Large intestine (tissue), 3 donors: ENCODE measurements at regions not wholly inside any gene's neighbourhood (a gene's known extent, or its start where the extent isn't known, plus 50 kb on each side); places are given as distances from the start of the nearest gene placed in this dataset.

ENCODE experiments used
- DNase-seq, 2 donors: peaks; one replicate each; pipeline versions ENCODE4 v3.0.0 to v3.0.0-alpha.2; 2013
- H3K27ac ChIP-seq: one replicate; pipeline ENCODE4 v1.5.1; 2013; ENCODE audit warnings: low read length
- H3K27me3 ChIP-seq: 2 replicates; pipeline ENCODE4 v1.6.1; 2013; ENCODE audit warnings: low read length; ENCODE audit not compliant: control insufficient read depth, insufficient read depth
- H3K36me3 ChIP-seq: 2 replicates; pipeline ENCODE4 v1.6.1; 2013; ENCODE audit warnings: low read length; ENCODE audit not compliant: control insufficient read depth, insufficient read depth
- H3K4me1 ChIP-seq: one replicate; pipeline ENCODE4 v1.6.1; 2013; ENCODE audit warnings: low read length; ENCODE audit not compliant: control insufficient read depth, insufficient read depth
- H3K4me3 ChIP-seq: one replicate; pipeline ENCODE4 v1.5.1; 2013; ENCODE audit warnings: low read length
- H3K9me3 ChIP-seq: one replicate; pipeline ENCODE4 v1.6.1; 2013; ENCODE audit warnings: mild to moderate bottlenecking, low read depth, low read length, moderate library complexity; ENCODE audit not compliant: control insufficient read depth
- WGBS: methylation state at CpG from one replicate; pipeline ENCODE4 v1.1.5; 2013; ENCODE audit warnings: low lambda C conversion rate; ENCODE audit not compliant: insufficient coverage; 5-methylcytosine and 5-hydroxymethylcytosine counted together

DNA sequence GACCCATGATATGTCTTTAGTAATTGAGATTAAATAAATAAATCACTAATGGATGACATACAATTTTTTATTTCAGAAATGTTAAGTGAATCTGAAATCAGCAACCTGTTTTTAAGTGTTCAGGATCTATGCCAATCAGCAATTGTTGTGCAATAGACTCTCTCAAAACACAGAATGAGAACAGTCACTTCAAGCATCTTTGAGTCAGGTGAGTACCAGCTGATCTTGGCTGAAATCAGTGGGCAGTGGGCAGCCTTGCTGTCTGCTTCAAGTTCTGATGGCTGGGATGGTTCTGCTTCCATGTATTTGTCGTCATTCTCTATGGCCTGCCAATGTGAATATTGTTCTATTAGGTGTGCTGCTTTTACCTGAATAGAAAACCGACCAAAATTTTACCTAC lies 82.3 kb upstream of the NRG3 start:
- H3K4me3 ChIP-seq: no peak overlapping the region
- H3K36me3 ChIP-seq: no peaks in the 10 kb centered on the region
- H3K27me3 ChIP-seq: no peaks in the 10 kb centered on the region
- WGBS: no CpG with 5 or more reads among the region's 2 CpGs
- H3K4me1 ChIP-seq: no peaks in the 10 kb centered on the region
- no peak overlapping the region for H3K27ac ChIP-seq
- no peaks in the 10 kb centered on the region for H3K9me3 ChIP-seq
- no peak for DNase-seq

DNA sequence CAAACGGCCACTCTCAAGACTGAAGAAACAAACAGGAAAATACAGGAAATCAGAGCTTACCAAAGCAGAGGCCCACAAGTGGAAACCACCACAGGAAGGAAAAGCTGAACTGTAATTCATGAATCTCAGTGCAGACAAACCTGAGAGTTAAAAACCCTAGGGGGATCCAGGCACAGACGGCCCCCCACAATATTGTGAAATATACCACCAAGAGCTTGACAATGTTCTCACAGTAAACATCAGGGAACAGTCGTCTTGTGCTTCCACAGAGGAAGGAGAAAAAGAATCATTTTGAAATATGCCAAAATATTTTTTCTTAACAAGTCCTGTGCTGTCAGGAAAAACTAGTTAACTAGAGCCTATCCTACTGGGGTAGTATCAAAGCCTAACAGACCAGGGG lies 68.2 kb upstream of the NRG3 start:
- Histone ChIP-seq H3K27me3 (no peaks in the 10 kb centered on the region), H3K4me1 (no peaks in the 10 kb centered on the region), H3K9me3 (peaks cover 3% of the 10 kb centered on the region), H3K36me3 (no peaks in the 10 kb centered on the region), H3K4me3 (no peak overlapping the region), H3K27ac (no peak overlapping the region)
- 60% methylated on average over 3 of the region's 3 CpGs for WGBS
- no peak for DNase-seq

DNA sequence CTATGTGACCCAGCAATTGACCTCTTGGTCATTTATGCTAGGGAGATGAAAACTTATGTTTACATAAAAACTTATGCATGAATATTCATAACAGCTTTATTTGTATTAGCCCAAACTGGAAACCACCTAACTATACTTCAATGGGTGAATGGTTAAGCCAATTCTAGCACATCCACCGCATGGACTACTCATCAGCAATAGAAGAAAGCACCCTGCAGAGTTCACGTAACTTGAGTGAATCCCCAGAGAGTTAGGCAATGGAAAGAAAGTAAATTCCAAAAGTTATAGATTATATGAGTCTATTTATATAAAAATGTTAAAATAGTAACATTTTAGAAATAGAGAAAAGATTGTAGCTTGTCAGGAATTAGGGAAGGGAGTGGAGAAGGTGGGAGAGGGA lies 60.2 kb upstream of the NRG3 start:
- WGBS: 100% methylated on average over 1 of the region's 2 CpGs
- no peaks in the 10 kb centered on the region for H3K4me1 ChIP-seq
- DNase-seq: no peak
- H3K36me3 ChIP-seq: no peaks in the 10 kb centered on the region
- no peaks in the 10 kb centered on the region for H3K27me3 ChIP-seq
- H3K4me3 ChIP-seq: no peak overlapping the region
- no peak overlapping the region for H3K27ac ChIP-seq
- H3K9me3 ChIP-seq: no peaks in the 10 kb centered on the region

DNA sequence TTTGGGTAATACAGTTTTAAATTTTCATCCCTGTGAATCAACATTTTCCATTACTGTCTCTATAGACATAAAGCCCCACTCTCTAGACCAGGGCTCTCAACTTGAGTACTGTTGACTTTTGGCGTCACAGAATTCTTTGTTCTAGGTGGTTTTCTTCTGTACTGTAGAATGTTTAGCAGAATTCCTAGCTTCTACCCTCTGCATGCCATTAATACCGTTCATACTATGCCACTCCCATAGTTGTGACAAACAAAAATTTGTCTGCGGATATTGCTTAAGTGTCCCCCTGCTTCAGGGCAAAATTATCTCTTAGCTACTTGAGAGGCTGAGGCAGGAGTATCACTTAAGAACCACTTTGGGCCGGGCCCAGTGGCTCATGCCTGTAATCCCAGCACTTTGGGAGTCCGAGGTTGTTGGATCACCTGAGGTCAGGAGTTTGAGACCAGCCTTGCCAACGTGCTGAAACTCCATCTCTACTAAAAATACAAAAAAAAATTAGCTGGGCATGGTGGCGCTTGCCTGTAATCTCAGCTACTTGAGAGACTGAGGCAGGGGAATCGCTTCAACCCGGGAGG lies 57.3 kb upstream of the NRG3 start:
- Histone ChIP-seq H3K4me1 (no peaks in the 10 kb centered on the region), H3K27ac (no peak overlapping the region), H3K9me3 (no peaks in the 10 kb centered on the region), H3K36me3 (no peaks in the 10 kb centered on the region), H3K4me3 (no peak overlapping the region), H3K27me3 (no peaks in the 10 kb centered on the region)
- no CpG with 5 or more reads among the region's 9 CpGs for WGBS
- DNase-seq: no peak

DNA sequence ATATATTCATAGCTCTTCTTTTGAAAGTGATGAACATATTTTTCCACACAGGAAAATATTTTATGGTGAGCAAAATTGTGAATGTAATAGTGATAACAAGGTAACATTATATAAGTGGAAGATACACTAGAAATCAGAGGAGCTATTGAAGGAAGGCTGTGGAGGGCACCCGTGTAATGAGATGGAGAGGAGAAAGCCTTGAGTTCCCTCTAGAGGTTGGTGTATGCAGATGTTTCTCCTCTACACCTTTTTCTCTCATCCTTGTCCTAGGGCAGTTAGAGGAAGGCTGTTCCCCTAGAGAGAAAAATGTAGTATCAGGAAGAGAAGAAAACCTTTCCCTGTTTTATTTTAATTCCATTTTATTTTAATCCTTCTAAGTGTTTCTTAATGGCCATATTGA lies 54.6 kb upstream of the NRG3 start:
- WGBS: no CpG with 5 or more reads among the region's 1 CpG
- H3K9me3 ChIP-seq: no peaks in the 10 kb centered on the region
- no peaks in the 10 kb centered on the region for H3K4me1 ChIP-seq
- no peaks in the 10 kb centered on the region for H3K27me3 ChIP-seq
- DNase-seq: no peak
- H3K27ac ChIP-seq: no peak overlapping the region
- H3K4me3 ChIP-seq: no peak overlapping the region
- no peaks in the 10 kb centered on the region for H3K36me3 ChIP-seq
